Neural cell (in vitro differentiated cells): ENCODE measurements at regions not wholly inside any gene's neighbourhood (a gene's known extent, or its start where the extent isn't known, plus 50 kb on each side); places are given as distances from the start of the nearest gene placed in this dataset.

Experiments used
- H2AFZ ChIP-seq: fragments of 200-600, 300-800 bp; sonication (generic), shearing (Covaris generic); 2 replicates; pipeline ENCODE4 v1.6.0; 2014; ENCODE audit warnings: low read depth, mild to moderate bottlenecking, antibody characterized with exemption, low read length, moderate library complexity
- H3F3A ChIP-seq: fragments of 200-600 bp; shearing (Covaris generic); 2 replicates; pipeline ENCODE4 v1.6.1; 2016; ENCODE audit warnings: mild to moderate bottlenecking, moderate library complexity, mixed read lengths, antibody characterized with exemption, low read length; ENCODE audit not compliant: insufficient read depth, poor library complexity, severe bottlenecking
- H3K27ac ChIP-seq: fragments of 200-600, 300-800 bp; sonication (generic), shearing (Covaris generic); 2 replicates; pipeline ENCODE4 v1.5.1; 2014; ENCODE audit warnings: mild to moderate bottlenecking, low read length, moderate library complexity
- H3K27me3 ChIP-seq: fragments of 300-800, 200-600 bp; sonication (generic), shearing (Covaris generic); 2 replicates; pipeline ENCODE4 v1.6.0; 2014; ENCODE audit warnings: mild to moderate bottlenecking, low read depth, low read length, moderate library complexity; ENCODE audit not compliant: insufficient read depth
- H3K36me3 ChIP-seq: fragments of 300-800, 200-600 bp; sonication (generic), shearing (Covaris generic); 2 replicates; pipeline ENCODE4 v1.5.1; 2014; ENCODE audit warnings: mild to moderate bottlenecking, antibody characterized with exemption, low read length, moderate library complexity; ENCODE audit not compliant: insufficient read depth
- H3K4me2 ChIP-seq: fragments of 300-800, 200-600 bp; sonication (generic), shearing (Covaris generic); 2 replicates; pipeline ENCODE4 v1.6.0; 2014; ENCODE audit warnings: mild to moderate bottlenecking, low read length
- H3K4me3 ChIP-seq: fragments of 300-800, 200-600 bp; sonication (generic), shearing (Covaris generic); 2 replicates; pipeline ENCODE4 v1.5.1; 2014; ENCODE audit warnings: mild to moderate bottlenecking, low read length, moderate library complexity
- H3K79me2 ChIP-seq: fragments of 200-600 bp; shearing (Covaris generic); replicated peaks from 2 replicates; pipeline ENCODE4 v1.6.0; 2014; ENCODE audit warnings: mild to moderate bottlenecking, low read length, moderate library complexity; ENCODE audit not compliant: insufficient read depth
- H3K9ac ChIP-seq: fragments of 300-800, 200-600 bp; sonication (generic), shearing (Covaris generic); 2 replicates; pipeline ENCODE4 v1.6.1; 2016; ENCODE audit warnings: mild to moderate bottlenecking, low read length, mixed read lengths
- H3K9me2 ChIP-seq: fragments of 200-600 bp; shearing (Covaris generic); 2 replicates; pipeline ENCODE4 v1.6.1; 2016; ENCODE audit warnings: mild to moderate bottlenecking, low read length, mixed read lengths; ENCODE audit not compliant: insufficient read depth
- H3K9me3 ChIP-seq: fragments of 200-600, 300-800 bp; sonication (generic), shearing (Covaris generic); 2 replicates; pipeline ENCODE4 v1.6.1; 2016; ENCODE audit warnings: mild to moderate bottlenecking, mixed run types, low read length, moderate library complexity, mixed read lengths
- H4K20me1 ChIP-seq: fragments of 200-600 bp; shearing (Covaris generic); 2 replicates; pipeline ENCODE4 v1.6.1; 2016; ENCODE audit warnings: mild to moderate bottlenecking, mixed run types; ENCODE audit not compliant: insufficient read depth
- CTCF ChIP-seq: fragments of 450-650 bp; IDR thresholded peaks from 2 replicates; pipeline ENCODE4 v1.5.1; 2014; ENCODE audit warnings: antibody characterized with exemption, mild to moderate bottlenecking, moderate library complexity; ENCODE audit not compliant: poor library complexity, severe bottlenecking
- EP300 ChIP-seq: fragments of 450-650 bp; conservative IDR thresholded peaks from 2 replicates; pipeline ENCODE4 v1.6.1; 2014; ENCODE audit warnings: antibody characterized with exemption, mild to moderate bottlenecking, moderate library complexity; ENCODE audit not compliant: poor library complexity, severe bottlenecking
- EZH2 ChIP-seq: fragments of 200-600, 300-800 bp; shearing (Covaris generic), sonication (generic); IDR thresholded peaks from 2 replicates; pipeline ENCODE4 v1.6.1; 2014; ENCODE audit warnings: antibody characterized with exemption, low read length, borderline replicate concordance, mild to moderate bottlenecking; ENCODE audit not compliant: insufficient read depth, poor library complexity, severe bottlenecking
- MXI1 ChIP-seq: fragments of 450-650 bp; conservative IDR thresholded peaks from 2 replicates; pipeline ENCODE4 v1.6.1; 2014; ENCODE audit warnings: antibody characterized with exemption, mild to moderate bottlenecking; ENCODE audit not compliant: poor library complexity, severe bottlenecking
- POLR2AphosphoS5 ChIP-seq: IDR thresholded peaks from 2 replicates; pipeline ENCODE4 v1.6.1; 2012
- RAD21 ChIP-seq: fragments of 450-650 bp; conservative IDR thresholded peaks from 2 replicates; pipeline ENCODE4 v1.6.1; 2014; ENCODE audit warnings: antibody characterized with exemption, mild to moderate bottlenecking, moderate library complexity
- REST ChIP-seq: IDR thresholded peaks from 2 replicates; pipeline ENCODE4 v1.6.1; 2012; ENCODE audit warnings: borderline replicate concordance
- SMC3 ChIP-seq: fragments of 450-650 bp; conservative IDR thresholded peaks from 2 replicates; pipeline ENCODE4 v1.6.1; 2014; ENCODE audit warnings: antibody characterized with exemption, mild to moderate bottlenecking, moderate library complexity; ENCODE audit not compliant: poor library complexity
- TAF1 ChIP-seq: IDR thresholded peaks from 2 replicates; pipeline ENCODE4 v1.6.1; 2012; ENCODE audit warnings: low read depth

GRCh38 chr4:19615086-19615689, 636.5 kb upstream of the SLIT2 start:
- Histone ChIP-seq H3K9ac (no peak overlapping the region), H3K9me2 (no peaks in the 10 kb centered on the region), H3K36me3 (no peaks in the 10 kb centered on the region), H3K4me3 (no peak overlapping the region), H3K27me3 (no peaks in the 10 kb centered on the region), H3K27ac (no peak overlapping the region), H3F3A (no peaks in the 10 kb centered on the region), H3K4me2 (no peak overlapping the region), H2AFZ (no peak overlapping the region), H3K79me2 (no peaks in the 10 kb centered on the region), H4K20me1 (no peaks in the 10 kb centered on the region), H3K9me3 (no peaks in the 10 kb centered on the region)
- TF ChIP-seq EP300 = no peak
- no peak for TF ChIP-seq POLR2AphosphoS5
- no peak for TF ChIP-seq TAF1
- TF ChIP-seq REST = no peak
- TF ChIP-seq SMC3 = no peak
- no peak for TF ChIP-seq MXI1
- TF ChIP-seq CTCF = no peak
- TF ChIP-seq EZH2 = no peak
- no peak for TF ChIP-seq RAD21

DNA sequence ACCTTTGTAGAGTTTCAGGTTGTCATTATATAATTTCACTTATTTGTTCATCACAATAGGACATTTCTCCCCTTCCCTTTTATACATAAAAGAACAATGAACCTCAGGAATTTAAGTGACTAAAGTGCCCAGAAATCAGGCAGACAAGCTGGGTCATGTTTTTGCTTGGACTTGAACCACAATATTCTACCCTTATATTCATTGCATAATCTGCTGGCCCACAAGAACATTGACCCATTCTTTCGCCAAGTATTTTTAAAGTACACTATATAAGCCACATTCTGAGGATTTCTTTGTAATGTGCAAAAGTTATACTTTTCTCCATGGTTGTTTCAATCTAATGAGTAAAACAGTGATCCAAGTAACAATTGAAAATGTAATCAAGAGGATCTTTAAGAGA, 637.5 kb upstream of the SLIT2 start:
- H3K9me3 ChIP-seq = no peaks in the 10 kb centered on the region
- no peak overlapping the region for H2AFZ ChIP-seq
- no peak overlapping the region for H3K4me3 ChIP-seq
- no peak overlapping the region for H3K4me2 ChIP-seq
- H3K9ac ChIP-seq = no peak overlapping the region
- H3K79me2 ChIP-seq = no peaks in the 10 kb centered on the region
- no peaks in the 10 kb centered on the region for H3F3A ChIP-seq
- no peaks in the 10 kb centered on the region for H3K36me3 ChIP-seq
- H3K27ac ChIP-seq = no peak overlapping the region
- no peak for TF ChIP-seq TAF1
- no peak for TF ChIP-seq EZH2
- no peak for TF ChIP-seq CTCF
- TF ChIP-seq POLR2AphosphoS5 = no peak
- no peak for TF ChIP-seq EP300
- no peak for TF ChIP-seq MXI1
- TF ChIP-seq RAD21 = no peak
- no peak for TF ChIP-seq REST
- TF ChIP-seq SMC3 = no peak
- no peaks in the 10 kb centered on the region for H3K27me3 ChIP-seq
- H4K20me1 ChIP-seq = no peaks in the 10 kb centered on the region
- H3K9me2 ChIP-seq = no peaks in the 10 kb centered on the region
